ENCODE measurements at regions not wholly inside any gene's neighbourhood (a gene's known extent, or its start where the extent isn't known, plus 50 kb on each side); places are given as distances from the start of the nearest gene placed in this dataset.

- no peak overlapping the region for H2AFZ ChIP-seq (ENCODE audit: insufficient read depth, low read depth, low read length, poor library complexity, severe bottlenecking)
- no peak overlapping the region for H3K9ac ChIP-seq (ENCODE audit: low read length)
- no peak overlapping the region for H3K27ac ChIP-seq (ENCODE audit: low read length in 2 of 2)
- H4K20me1 ChIP-seq (ENCODE audit: control insufficient read depth, insufficient read depth, low read length, poor library complexity, severe bottlenecking): no peaks in the 10 kb centered on the region
- H3K9me3 ChIP-seq (ENCODE audit: control extremely low read depth in 1 of 3, control insufficient read depth in 2 of 3, insufficient read depth in 1 of 3, low read length in 2 of 3): peaks cover 0 to 16% (median 0%) of the 10 kb centered on the region in 3 donors
- no peak overlapping the region for H3K4me3 ChIP-seq (ENCODE audit: control extremely low read depth in 1 of 5, extremely low read depth in 1 of 5, insufficient read depth in 1 of 5, low read depth in 2 of 5, low read length in 4 of 5)
- H3K27me3 ChIP-seq (replicated peaks in 1 of 4; ENCODE audit: control extremely low read depth in 1 of 4, control insufficient read depth in 3 of 4, insufficient read depth in 4 of 4, low read length in 3 of 4): peaks cover 0 to 42% (median 33%) of the 10 kb centered on the region in 4 experiments
- no peaks in the 10 kb centered on the region for H3K36me3 ChIP-seq (replicated peaks in 1 of 2; ENCODE audit: control extremely low read depth in 1 of 2, control insufficient read depth in 1 of 2, extremely low read depth in 1 of 2, insufficient read depth in 2 of 2, low read length in 1 of 2)
- ChIA-PET CTCF (no interaction called here), POLR2A (no interaction called here)
- no peak overlapping the region for H3K27ac Mint-ChIP-seq
- DNase-seq (no peak), ATAC-seq (ENCODE audit: low read depth) (no peak)
- H3K4me2 ChIP-seq (replicated peaks; ENCODE audit: low read depth, low read length, poor library complexity, severe bottlenecking): no peak overlapping the region
- TF ChIP-seq CTCF (IDR thresholded peaks at IDR 0.05) (no peak), EZH2 (IDR thresholded peaks at IDR 0.05; ENCODE audit: borderline replicate concordance, insufficient read depth, low read depth, low read length, poor library complexity, severe bottlenecking) (no peak)
- peaks cover 36% of the 10 kb centered on the region for H3K4me1 Mint-ChIP-seq
- H3K27me3 Mint-ChIP-seq: peaks cover 63% of the 10 kb centered on the region
- no peaks in the 10 kb centered on the region for H3K9me3 Mint-ChIP-seq (ENCODE audit: insufficient read depth)
- no peak overlapping the region for H3K4me3 Mint-ChIP-seq
- intact Hi-C loops (cut with micrococcal nuclease): loop anchor here (5.0 kb wide), 1 partner anchor 81 kb away; no protein-coding TSS in a partner anchor
- no peaks in the 10 kb centered on the region for H3K79me2 ChIP-seq (ENCODE audit: control insufficient read depth, insufficient read depth, low read length)
- peaks cover 33% of the 10 kb centered on the region in 2 donors for H3K4me1 ChIP-seq (ENCODE audit: control insufficient read depth in 2 of 2, insufficient read depth in 2 of 2, low read length in 2 of 2)
- no CpG with 5 or more reads among the region's 3 CpGs for WGBS (ENCODE audit: insufficient coverage)
Measured at GRCh38 chr6:21668795-21669194, 75.2 kb downstream of the SOX4 start.

- CTCF ChIA-PET: no interaction called here
- POLR2A ChIA-PET: no interaction called here
- no CpG with 5 or more reads among the region's 2 CpGs for WGBS (ENCODE audit: insufficient coverage)
- Mint-ChIP-seq H3K4me3 (no peak overlapping the region), H3K27ac (no peak overlapping the region), H3K4me1 (no peaks in the 10 kb centered on the region), H3K27me3 (peaks cover 9% of the 10 kb centered on the region), H3K9me3 (ENCODE audit: insufficient read depth) (no peaks in the 10 kb centered on the region)
- H3K36me3 ChIP-seq (replicated peaks in 1 of 2; ENCODE audit: control extremely low read depth in 1 of 2, control insufficient read depth in 1 of 2, extremely low read depth in 1 of 2, insufficient read depth in 2 of 2, low read length in 1 of 2): no peaks in the 10 kb centered on the region
- no peak for ATAC-seq (ENCODE audit: low read depth)
- no peaks in the 10 kb centered on the region for H3K9me3 ChIP-seq (ENCODE audit: control extremely low read depth in 1 of 3, control insufficient read depth in 2 of 3, insufficient read depth in 1 of 3, low read length in 2 of 3)
- TF ChIP-seq EZH2 (IDR thresholded peaks at IDR 0.05; ENCODE audit: borderline replicate concordance, insufficient read depth, low read depth, low read length, poor library complexity, severe bottlenecking) (no peak), CTCF (IDR thresholded peaks at IDR 0.05) (no peak)
- H4K20me1 ChIP-seq (ENCODE audit: control insufficient read depth, insufficient read depth, low read length, poor library complexity, severe bottlenecking): no peaks in the 10 kb centered on the region
- H2AFZ ChIP-seq (ENCODE audit: insufficient read depth, low read depth, low read length, poor library complexity, severe bottlenecking): no peak overlapping the region
- H3K27ac ChIP-seq (ENCODE audit: low read length in 2 of 2): no peak overlapping the region
- H3K9ac ChIP-seq (ENCODE audit: low read length): no peak overlapping the region
- H3K4me2 ChIP-seq (replicated peaks; ENCODE audit: low read depth, low read length, poor library complexity, severe bottlenecking): no peak overlapping the region
- H3K27me3 ChIP-seq (replicated peaks in 1 of 4; ENCODE audit: control extremely low read depth in 1 of 4, control insufficient read depth in 3 of 4, insufficient read depth in 4 of 4, low read length in 3 of 4): no peaks in the 10 kb centered on the region
- no peaks in the 10 kb centered on the region for H3K4me1 ChIP-seq (ENCODE audit: control insufficient read depth in 2 of 2, insufficient read depth in 2 of 2, low read length in 2 of 2)
- DNase-seq: no peak
- no peak overlapping the region for H3K4me3 ChIP-seq (ENCODE audit: control extremely low read depth in 1 of 5, extremely low read depth in 1 of 5, insufficient read depth in 1 of 5, low read depth in 2 of 5, low read length in 4 of 5)
- H3K79me2 ChIP-seq (ENCODE audit: control insufficient read depth, insufficient read depth, low read length): no peaks in the 10 kb centered on the region
- intact Hi-C loops (cut with micrococcal nuclease): no loop called here
Measured at GRCh38 chr6:21676769-21677168, 83.2 kb downstream of the SOX4 start.

Measured in B cell (primary cell).